ENCODE measurements at regions not wholly inside any gene's neighbourhood (a gene's known extent, or its start where the extent isn't known, plus 50 kb on each side); places are given as distances from the start of the nearest gene placed in this dataset.

- TF ChIP-seq ZNF567 (CRISPR knock-in tag; IDR thresholded peaks at IDR 0.05; ENCODE audit: borderline replicate concordance) = no peak
- TF ChIP-seq ZNF281 (CRISPR knock-in tag; IDR thresholded peaks at IDR 0.05; ENCODE audit: borderline replicate concordance) = no peak
- TF ChIP-seq ZNF329 (CRISPR knock-in tag; IDR thresholded peaks at IDR 0.05; ENCODE audit: low read depth) = no peak
- no peak for TF ChIP-seq ZNF605 (CRISPR knock-in tag; IDR thresholded peaks at IDR 0.05)
- TF ChIP-seq RBAK (CRISPR knock-in tag; IDR thresholded peaks at IDR 0.05) = no peak
- TF ChIP-seq ZNF383 (CRISPR knock-in tag; IDR thresholded peaks at IDR 0.05; ENCODE audit: borderline replicate concordance) = no peak
- TF ChIP-seq CENPBD1 (CRISPR knock-in tag; IDR thresholded peaks at IDR 0.05; ENCODE audit: borderline replicate concordance, low read depth) = no peak
- TF ChIP-seq ZNF280B (CRISPR knock-in tag; IDR thresholded peaks at IDR 0.05; ENCODE audit: borderline replicate concordance) = no peak
- no peak for TF ChIP-seq ZNF841 (CRISPR knock-in tag; IDR thresholded peaks at IDR 0.05; ENCODE audit: borderline replicate concordance)
- 0 out of 2 replicates have a peak, but pooled peaks have one; percentile 24 for TF ChIP-seq ZNF292 (CRISPR knock-in tag; IDR thresholded peaks at IDR 0.05; ENCODE audit: borderline replicate concordance, low read depth)
- no peak; the same call in 1 of the 2 replicates for TF ChIP-seq SOX5 (CRISPR knock-in tag; IDR thresholded peaks at IDR 0.05; ENCODE audit: borderline replicate concordance)
- no peak for TF ChIP-seq GZF1 (CRISPR knock-in tag; IDR thresholded peaks at IDR 0.05)
- peak; percentile 34 for TF ChIP-seq IKZF4 (CRISPR knock-in tag; IDR thresholded peaks at IDR 0.05; ENCODE audit: borderline replicate concordance, low read depth, not compliant biosample characterization)
- no peak for TF ChIP-seq PITX1 (CRISPR knock-in tag; IDR thresholded peaks at IDR 0.05)
- TF ChIP-seq NFATC3 (CRISPR knock-in tag; IDR thresholded peaks at IDR 0.05) = no peak
- no peak for TF ChIP-seq SNAPC2 (CRISPR knock-in tag; IDR thresholded peaks at IDR 0.05)
- no peak for TF ChIP-seq ZNF552 (CRISPR knock-in tag; IDR thresholded peaks at IDR 0.05; ENCODE audit: borderline replicate concordance)
- TF ChIP-seq TOPORS (CRISPR knock-in tag; IDR thresholded peaks at IDR 0.05) = no peak
- no peak for TF ChIP-seq ZNF205 (CRISPR knock-in tag; IDR thresholded peaks at IDR 0.05)
- TF ChIP-seq TEAD2 (CRISPR knock-in tag; IDR thresholded peaks at IDR 0.05) = no peak
- TF ChIP-seq ZNF546 (CRISPR knock-in tag; conservative IDR thresholded peaks at IDR 0.05) = no peak
- TF ChIP-seq ETV5 (CRISPR knock-in tag; IDR thresholded peaks at IDR 0.05; ENCODE audit: borderline replicate concordance) = peak; percentile 17; the same call in 1 of the 2 replicates
- TF ChIP-seq ZBTB25 (CRISPR knock-in tag; IDR thresholded peaks at IDR 0.05) = peak; percentile 17; the same call in 1 of the 2 replicates
- no peak for TF ChIP-seq TEF (CRISPR knock-in tag; IDR thresholded peaks at IDR 0.05)
Observed at GRCh38 chr6:56692523-56693245, 50.0 kb upstream of the DST start (continued).

All from HepG2 (cell line).